PC-3 (cell line): ENCODE measurements at regions not wholly inside any gene's neighbourhood (a gene's known extent, or its start where the extent isn't known, plus 50 kb on each side); places are given as distances from the start of the nearest gene placed in this dataset.

Experiments used
- ATAC-seq: fragments of 200-7000 bp; cut with Tn5 transposase; 2 replicates; pipeline ENCODE4 v1.9.1; 2020; ENCODE audit warnings: mild to moderate bottlenecking, moderate library complexity
- BruUV-seq: library from RNA; stranded (reverse); fragments of 400-500 nt; replicated peaks from 2 replicates; lab custom pipeline; 2021; lab: Mats Ljungman, UMichigan
- CTCF ChIA-PET: fragments of 300-600 bp; sonication (Branson Sonifier 250); formaldehyde crosslinking; loops from one replicate; lab custom pipeline; 2022; ENCODE audit warnings: antibody characterized with exemption; lab: Charles Lee
- POLR2A ChIA-PET: fragments of 300-600 bp; sonication (Branson Sonifier 250); formaldehyde crosslinking; loops from one replicate; lab custom pipeline; 2022; ENCODE audit warnings: antibody characterized with exemption; ENCODE audit not compliant: unreplicated experiment; lab: Charles Lee
- DNase-seq: peaks from one replicate; pipeline ENCODE4 v3.0.0-alpha.2; 2015
- H2AFZ ChIP-seq: fragments of 300-600 bp; sonication (generic); 2 replicates; pipeline ENCODE4 v1.6.0; 2016; ENCODE audit warnings: antibody characterized with exemption, low read length
- H3F3A ChIP-seq: fragments of 300-600 bp; sonication (generic); one replicate; pipeline ENCODE4 v1.6.0; 2017; ENCODE audit warnings: antibody characterized with exemption, low read length, control low read depth, mild to moderate bottlenecking; ENCODE audit not compliant: unreplicated experiment
- H3K27ac ChIP-seq: fragments of 300-600 bp; sonication (generic); 2 replicates; pipeline ENCODE4 v1.5.1; 2016; ENCODE audit warnings: mild to moderate bottlenecking, low read length
- H3K27me3 ChIP-seq: fragments of 300-600 bp; sonication (generic); 2 replicates; pipeline ENCODE4 v1.6.1; 2016; ENCODE audit warnings: low read length, mixed read lengths
- H3K36me3 ChIP-seq: fragments of 300-600 bp; sonication (generic); 2 replicates; pipeline ENCODE4 v1.6.1; 2016; ENCODE audit warnings: low read depth, mixed run types, low read length, mixed read lengths
- H3K4me1 ChIP-seq: fragments of 300-600 bp; sonication (generic); 2 replicates; pipeline ENCODE4 v1.5.1; 2016; ENCODE audit warnings: low read length; ENCODE audit not compliant: insufficient read depth
- H3K4me2 ChIP-seq: fragments of 300-600 bp; sonication (generic); 2 replicates; pipeline ENCODE4 v1.6.0; 2016; ENCODE audit warnings: low read length
- H3K4me3 ChIP-seq: fragments of 300-600 bp; sonication (generic); 2 replicates; pipeline ENCODE4 v1.5.1; 2016; ENCODE audit warnings: mild to moderate bottlenecking, low read length, mixed read lengths
- H3K79me2 ChIP-seq: fragments of 300-600 bp; sonication (generic); 2 replicates; pipeline ENCODE4 v1.6.1; 2017; ENCODE audit warnings: low read length, mixed read lengths
- H3K9ac ChIP-seq: fragments of 300-600 bp; sonication (generic); 2 replicates; pipeline ENCODE4 v1.6.0; 2016; ENCODE audit warnings: mild to moderate bottlenecking, low read length
- H3K9me2 ChIP-seq: fragments of 300-600 bp; sonication (generic); replicated peaks from 2 replicates; pipeline ENCODE4 v1.6.1; 2016; ENCODE audit warnings: mixed run types, low read length, mixed read lengths
- H3K9me3 ChIP-seq: fragments of 300-600 bp; sonication (generic); 2 replicates; pipeline ENCODE4 v1.6.1; 2016; ENCODE audit warnings: low read length, mixed read lengths
- H4K20me1 ChIP-seq: fragments of 300-600 bp; sonication (generic); 2 replicates; pipeline ENCODE4 v1.6.1; 2016; ENCODE audit warnings: low read length, mixed read lengths
- CTCF ChIP-seq: fragments of 300-600 bp; sonication (generic); conservative IDR thresholded peaks from 2 replicates; pipeline ENCODE4 v1.5.1; 2017; ENCODE audit warnings: antibody characterized with exemption, low read depth, mild to moderate bottlenecking, low read length
- EZH2 ChIP-seq: fragments of 300-600 bp; sonication (generic); IDR thresholded peaks from one replicate; pipeline ENCODE4 v1.6.1; 2017; ENCODE audit warnings: antibody characterized with exemption, mild to moderate bottlenecking, low read length; ENCODE audit not compliant: unreplicated experiment
- EZH2phosphoT487 ChIP-seq: fragments of 300-600 bp; sonication (generic); IDR thresholded peaks from 2 replicates; pipeline ENCODE4 v1.6.1; 2018; ENCODE audit warnings: mild to moderate bottlenecking, antibody characterized with exemption, low read length, borderline replicate concordance
- intact Hi-C: fragments of 100-400 bp; cut with micrococcal nuclease; formaldehyde crosslinking; loops from 2 replicates; pipeline ENCODE4 v1.9.0; 2023

GRCh38 chr6:138716971-138717665 is 56.5 kb upstream of the CCDC28A start:
- ATAC-seq = no peak
- intact Hi-C loops = no loop called here
- no peak for DNase-seq
- H2AFZ ChIP-seq = no peak overlapping the region
- no peaks in the 10 kb centered on the region for H3K4me1 ChIP-seq
- no peaks in the 10 kb centered on the region for H3K36me3 ChIP-seq
- TF ChIP-seq CTCF = no peak
- TF ChIP-seq EZH2phosphoT487 = no peak
- no peak for TF ChIP-seq EZH2
- no peaks in the 10 kb centered on the region for H3F3A ChIP-seq
- H3K9ac ChIP-seq = no peak overlapping the region
- no peaks in the 10 kb centered on the region for H3K9me2 ChIP-seq
- no peaks in the 10 kb centered on the region for H3K27me3 ChIP-seq
- no peak overlapping the region for H3K27ac ChIP-seq
- CTCF ChIA-PET = no interaction called here
- H3K79me2 ChIP-seq = no peaks in the 10 kb centered on the region
- H4K20me1 ChIP-seq = no peaks in the 10 kb centered on the region
- POLR2A ChIA-PET = no interaction called here
- BruUV-seq = no TSS peak
- H3K4me3 ChIP-seq = no peak overlapping the region
- no peaks in the 10 kb centered on the region for H3K9me3 ChIP-seq
- no peak overlapping the region for H3K4me2 ChIP-seq

- H3K79me2 ChIP-seq = no peaks in the 10 kb centered on the region
- ATAC-seq (no peak), DNase-seq (no peak)
- no peak overlapping the region for H3K4me2 ChIP-seq
- no peak overlapping the region for H3K4me3 ChIP-seq
- H3K9me3 ChIP-seq = no peaks in the 10 kb centered on the region
- no peak for TF ChIP-seq CTCF
- no peak for TF ChIP-seq EZH2
- no peak for TF ChIP-seq EZH2phosphoT487
- H3K27ac ChIP-seq = no peak overlapping the region
- no peaks in the 10 kb centered on the region for H3F3A ChIP-seq
- no peak overlapping the region for H2AFZ ChIP-seq
- peaks cover 4% of the 10 kb centered on the region; the same call in 1 of the 2 replicates for H3K4me1 ChIP-seq
- BruUV-seq = no TSS peak
- no peaks in the 10 kb centered on the region for H3K36me3 ChIP-seq
- H4K20me1 ChIP-seq = no peaks in the 10 kb centered on the region
- ChIA-PET CTCF (no interaction called here), POLR2A (no interaction called here)
- no peaks in the 10 kb centered on the region for H3K9me2 ChIP-seq
- H3K27me3 ChIP-seq = no peaks in the 10 kb centered on the region
- H3K9ac ChIP-seq = no peak overlapping the region
- intact Hi-C loops = no loop called here
Measured at GRCh38 chr6:138719011-138719635, 54.4 kb upstream of the CCDC28A start.

- ATAC-seq (no peak), DNase-seq (no peak)
- no peaks in the 10 kb centered on the region for H3K79me2 ChIP-seq
- H3K9me3 ChIP-seq = no peaks in the 10 kb centered on the region
- no peaks in the 10 kb centered on the region for H4K20me1 ChIP-seq
- H2AFZ ChIP-seq = no peak overlapping the region
- H3K36me3 ChIP-seq = no peaks in the 10 kb centered on the region
- H3K27me3 ChIP-seq = no peaks in the 10 kb centered on the region
- no peak overlapping the region for H3K27ac ChIP-seq
- no TSS peak for BruUV-seq
- H3K4me1 ChIP-seq = peaks cover 4% of the 10 kb centered on the region; the same call in 1 of the 2 replicates
- no peaks in the 10 kb centered on the region for H3K9me2 ChIP-seq
- no peak overlapping the region for H3K4me3 ChIP-seq
- ChIA-PET POLR2A (no interaction called here), CTCF (no interaction called here)
- TF ChIP-seq EZH2phosphoT487 (no peak), CTCF (no peak), EZH2 (no peak)
- no peak overlapping the region for H3K4me2 ChIP-seq
- intact Hi-C loops = no loop called here
- no peaks in the 10 kb centered on the region for H3F3A ChIP-seq
- no peak overlapping the region for H3K9ac ChIP-seq
Measured at GRCh38 chr6:138719744-138720143, 53.8 kb upstream of the CCDC28A start.
